MCF 10A (cell line): ENCODE measurements at regions not wholly inside any gene's neighbourhood (a gene's known extent, or its start where the extent isn't known, plus 50 kb on each side); places are given as distances from the start of the nearest gene placed in this dataset.

ENCODE experiments used
- BruUV-seq: library from RNA; stranded (reverse); fragments of 400-500 nt; replicated peaks from 2 replicates; lab custom pipeline; 2021; lab: Mats Ljungman, UMichigan
- CTCF ChIA-PET: fragments of 300-600 bp; sonication (Branson Sonifier 250); formaldehyde crosslinking; extraction: SDS; loops from one replicate; lab custom pipeline; 2021; ENCODE audit warnings: antibody characterized with exemption, inconsistent platforms; lab: Yijun Ruan, JAX
- POLR2A ChIA-PET: fragments of 300-600, 350-650 bp; sonication (Branson Sonifier 250); formaldehyde crosslinking; extraction: SDS; loops from one replicate; lab custom pipeline; 2020; ENCODE audit warnings: antibody characterized with exemption, inconsistent platforms; lab: Yijun Ruan, JAX
- DNase-seq: peaks from one replicate; pipeline ENCODE4 v3.0.0-alpha.2; 2018; ENCODE audit not compliant: unreplicated experiment
- H3K27ac Mint-ChIP-seq: one replicate; pipeline ENCODE4 v1.8.0; 2022; ENCODE audit warnings: mild to moderate bottlenecking, low read depth, mixed read lengths; ENCODE audit not compliant: unreplicated experiment
- H3K27me3 Mint-ChIP-seq: one replicate; pipeline ENCODE4 v1.8.0; 2022; ENCODE audit warnings: mixed read lengths; ENCODE audit not compliant: insufficient read depth, unreplicated experiment
- H3K36me3 Mint-ChIP-seq: one replicate; pipeline ENCODE4 v1.8.0; 2022; ENCODE audit warnings: mild to moderate bottlenecking, moderate library complexity, mixed read lengths; ENCODE audit not compliant: insufficient read depth, unreplicated experiment
- H3K4me1 Mint-ChIP-seq: one replicate; pipeline ENCODE4 v1.8.0; 2022; ENCODE audit warnings: mixed read lengths; ENCODE audit not compliant: insufficient read depth, unreplicated experiment
- H3K4me3 Mint-ChIP-seq: one replicate; pipeline ENCODE4 v1.8.0; 2022; ENCODE audit warnings: mild to moderate bottlenecking, moderate library complexity, mixed read lengths; ENCODE audit not compliant: unreplicated experiment
- H3K9me3 Mint-ChIP-seq: one replicate; pipeline ENCODE4 v1.8.0; 2022; ENCODE audit warnings: mixed read lengths; ENCODE audit not compliant: unreplicated experiment
- intact Hi-C: fragments of 100-400 bp; cut with micrococcal nuclease; formaldehyde crosslinking; loops from 2 replicates; pipeline ENCODE4 v1.14.1; 2022
- TF ChIP-seq, protein P1 (sequence below): fragments of 200-600 bp; IDR thresholded peaks from one replicate; pipeline ENCODE4 v1.8.0; 2022; ENCODE audit warnings: antibody characterized with exemption, mild to moderate bottlenecking; ENCODE audit not compliant: unreplicated experiment

DNA sequence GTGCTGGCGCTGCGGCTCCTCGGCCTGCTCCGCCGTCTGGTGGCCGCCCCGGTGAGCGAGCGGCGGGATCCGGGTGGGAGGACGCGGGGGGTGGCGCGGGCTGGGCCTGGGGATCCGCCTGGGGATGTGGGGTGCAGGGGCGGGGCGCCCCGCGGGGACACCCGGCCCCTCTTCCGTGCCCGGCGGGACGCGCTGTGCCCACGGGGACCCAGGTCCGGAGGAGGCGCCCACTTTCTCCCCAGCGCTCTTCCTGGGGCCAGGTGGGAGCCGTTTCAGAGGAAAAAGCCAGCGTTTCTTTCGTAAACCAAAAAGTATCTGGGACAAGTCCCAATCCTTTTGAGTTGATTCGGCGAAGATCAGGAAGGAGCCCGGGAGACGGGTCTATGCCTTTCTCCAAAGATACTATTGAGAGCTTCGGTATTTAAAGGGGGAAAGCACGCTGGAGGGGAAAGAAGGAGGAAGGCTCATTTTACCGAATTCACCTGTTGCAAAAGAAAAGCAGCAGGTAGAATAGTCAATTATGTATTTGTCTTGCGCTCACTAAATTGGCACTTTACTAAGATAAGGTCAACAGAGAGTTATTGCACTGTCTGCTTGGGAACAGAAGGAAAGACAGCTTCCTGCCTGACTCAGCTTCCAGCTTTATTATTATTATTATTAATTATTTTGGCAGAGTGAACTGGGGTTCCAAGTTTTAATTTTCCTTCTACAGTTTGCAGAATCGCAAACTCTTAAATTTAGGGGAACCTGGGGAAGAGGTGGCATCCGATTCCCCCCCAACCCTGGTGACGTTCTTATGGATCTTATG is 81.5 kb upstream of the CD99 start:
- intact Hi-C loops, result loop anchor here (5.0 kb wide), 2 partner anchors 107 to 1157 kb away; partner anchors contain the start of genes ASMTL, DHRSX and ZBED1
- no TSS peak for BruUV-seq
- H3K27me3 Mint-ChIP-seq, result no peaks in the 10 kb centered on the region
- TF ChIP-seq, protein P1, sequence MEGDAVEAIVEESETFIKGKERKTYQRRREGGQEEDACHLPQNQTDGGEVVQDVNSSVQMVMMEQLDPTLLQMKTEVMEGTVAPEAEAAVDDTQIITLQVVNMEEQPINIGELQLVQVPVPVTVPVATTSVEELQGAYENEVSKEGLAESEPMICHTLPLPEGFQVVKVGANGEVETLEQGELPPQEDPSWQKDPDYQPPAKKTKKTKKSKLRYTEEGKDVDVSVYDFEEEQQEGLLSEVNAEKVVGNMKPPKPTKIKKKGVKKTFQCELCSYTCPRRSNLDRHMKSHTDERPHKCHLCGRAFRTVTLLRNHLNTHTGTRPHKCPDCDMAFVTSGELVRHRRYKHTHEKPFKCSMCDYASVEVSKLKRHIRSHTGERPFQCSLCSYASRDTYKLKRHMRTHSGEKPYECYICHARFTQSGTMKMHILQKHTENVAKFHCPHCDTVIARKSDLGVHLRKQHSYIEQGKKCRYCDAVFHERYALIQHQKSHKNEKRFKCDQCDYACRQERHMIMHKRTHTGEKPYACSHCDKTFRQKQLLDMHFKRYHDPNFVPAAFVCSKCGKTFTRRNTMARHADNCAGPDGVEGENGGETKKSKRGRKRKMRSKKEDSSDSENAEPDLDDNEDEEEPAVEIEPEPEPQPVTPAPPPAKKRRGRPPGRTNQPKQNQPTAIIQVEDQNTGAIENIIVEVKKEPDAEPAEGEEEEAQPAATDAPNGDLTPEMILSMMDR, result peak; percentile 25
- H3K4me1 Mint-ChIP-seq, result peaks cover 23% of the 10 kb centered on the region
- peaks cover 8% of the 10 kb centered on the region for H3K9me3 Mint-ChIP-seq
- CTCF ChIA-PET, result no interaction called here
- peak overlapping the region; percentile 71 for H3K4me3 Mint-ChIP-seq
- POLR2A ChIA-PET, result no interaction called here
- peak; percentile 34 for DNase-seq
- peak overlapping the region; percentile 25 for H3K27ac Mint-ChIP-seq
- peaks cover 26% of the 10 kb centered on the region for H3K36me3 Mint-ChIP-seq

DNA sequence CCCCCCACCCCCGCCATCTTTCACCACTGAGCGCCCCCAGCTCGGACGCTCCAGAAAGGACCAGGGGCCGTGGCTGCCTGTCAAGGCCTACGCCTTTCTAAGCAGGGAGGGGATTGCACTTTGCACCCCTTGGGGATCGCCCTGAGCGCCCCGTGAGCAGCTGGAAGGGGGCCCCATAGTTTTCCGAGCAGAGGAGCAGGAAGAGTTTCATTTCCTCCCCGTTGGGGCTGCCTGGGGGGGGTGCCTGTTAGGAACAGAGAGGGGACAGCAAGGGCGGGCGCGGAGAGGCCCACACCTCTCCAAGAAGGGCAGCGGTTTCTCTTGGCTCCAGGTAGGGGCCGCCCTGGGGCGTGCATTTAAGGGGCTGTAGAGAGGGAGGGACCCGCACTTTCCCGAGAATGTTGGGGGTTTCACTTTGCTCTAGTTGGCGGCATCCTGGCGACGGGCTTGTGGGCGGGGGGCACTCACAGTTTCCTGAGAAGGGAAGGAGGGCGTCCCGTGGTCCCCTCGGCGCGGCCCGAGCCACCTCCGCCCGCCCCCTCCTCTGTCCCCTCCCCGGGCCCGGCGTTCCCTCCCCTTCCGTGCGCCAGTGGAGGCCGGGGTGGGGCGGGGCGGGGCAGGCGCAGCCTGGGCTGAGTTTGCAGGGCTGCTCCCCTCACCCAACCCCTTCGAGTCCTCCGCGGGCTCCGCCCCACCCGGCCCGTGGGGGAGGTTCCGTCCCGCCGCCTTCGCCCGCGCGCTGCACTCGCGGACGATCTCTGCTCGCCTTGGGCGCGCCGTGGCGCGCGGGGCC is 82.3 kb upstream of the CD99 start:
- BruUV-seq, result no TSS peak
- Mint-ChIP-seq H3K9me3 (peaks cover 8% of the 10 kb centered on the region), H3K4me1 (peaks cover 24% of the 10 kb centered on the region), H3K27me3 (no peaks in the 10 kb centered on the region), H3K4me3 (peak overlapping the region; percentile 71), H3K27ac (peak overlapping the region; percentile 46), H3K36me3 (peaks cover 19% of the 10 kb centered on the region)
- ChIA-PET CTCF (no interaction called here), POLR2A (no interaction called here)
- intact Hi-C loops, result loop anchor here (5.0 kb wide), 1 partner anchor 107 kb away; the partner anchor contains the start of genes DHRSX and ZBED1
- TF ChIP-seq, protein P1, result no peak
- DNase-seq, result peak; percentile 83

DNA sequence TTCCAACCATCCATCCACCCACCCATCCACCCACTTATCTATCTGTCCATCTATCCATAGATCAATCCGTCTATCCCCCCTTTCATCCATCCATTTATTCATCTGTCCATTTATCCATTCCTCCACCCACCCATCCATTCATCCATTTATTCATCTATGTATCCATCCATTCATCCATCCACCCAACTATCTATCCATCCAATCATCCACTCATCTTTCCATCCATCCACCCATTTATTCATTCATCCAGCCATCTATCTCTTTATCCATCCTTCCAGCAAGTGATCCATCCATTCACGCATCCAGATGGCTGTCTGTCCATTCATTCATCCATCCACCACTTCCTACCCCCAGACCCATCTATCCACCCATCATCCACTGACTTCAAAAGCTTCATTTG is 84.0 kb upstream of the CD99 start:
- TF ChIP-seq, protein P1, result no peak
- CTCF ChIA-PET, result no interaction called here
- intact Hi-C loops, result loop anchor here (5.0 kb wide), 1 partner anchor 105 kb away; the partner anchor contains the start of genes DHRSX and ZBED1
- peaks cover 24% of the 10 kb centered on the region for H3K4me1 Mint-ChIP-seq
- H3K27ac Mint-ChIP-seq, result no peak overlapping the region
- DNase-seq, result no peak
- no peaks in the 10 kb centered on the region for H3K27me3 Mint-ChIP-seq
- H3K4me3 Mint-ChIP-seq, result no peak overlapping the region
- H3K36me3 Mint-ChIP-seq, result peaks cover 9% of the 10 kb centered on the region
- POLR2A ChIA-PET, result no interaction called here
- peaks cover 8% of the 10 kb centered on the region for H3K9me3 Mint-ChIP-seq
- no TSS peak for BruUV-seq

DNA sequence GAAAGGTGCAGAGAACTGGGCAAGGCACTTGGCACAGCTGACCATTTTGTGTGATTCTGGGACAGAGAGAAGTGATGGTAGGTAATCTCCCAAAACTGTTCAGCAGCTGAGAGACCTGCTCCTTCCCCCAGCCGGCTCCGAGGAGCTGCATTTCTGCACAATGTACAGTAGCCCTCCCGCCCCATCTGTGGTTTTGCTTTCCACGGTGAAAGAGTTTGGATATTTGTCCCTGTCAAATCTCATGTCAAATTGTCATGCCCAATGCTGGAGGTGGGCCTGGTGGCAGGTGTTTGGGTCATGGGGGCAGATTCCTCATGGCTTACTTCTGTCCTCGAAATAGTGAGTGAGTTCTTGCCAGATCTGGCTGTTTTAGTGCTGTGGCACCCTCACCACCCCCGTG is 90.5 kb upstream of the CD99 start:
- peaks cover 11% of the 10 kb centered on the region for H3K4me1 Mint-ChIP-seq
- no peaks in the 10 kb centered on the region for H3K27me3 Mint-ChIP-seq
- CTCF ChIA-PET, result no interaction called here
- no peak overlapping the region for H3K27ac Mint-ChIP-seq
- TF ChIP-seq, protein P1, result no peak
- BruUV-seq, result no TSS peak
- no peak overlapping the region for H3K4me3 Mint-ChIP-seq
- DNase-seq, result no peak
- no peaks in the 10 kb centered on the region for H3K9me3 Mint-ChIP-seq
- peaks cover 18% of the 10 kb centered on the region for H3K36me3 Mint-ChIP-seq
- intact Hi-C loops, result no loop called here
- POLR2A ChIA-PET, result no interaction called here
